Erythroblast (primary cell): ENCODE measurements at regions not wholly inside any gene's neighbourhood (a gene's known extent, or its start where the extent isn't known, plus 50 kb on each side); places are given as distances from the start of the nearest gene placed in this dataset.

ENCODE experiments used
- GATA1 ChIP-seq: IDR thresholded peaks from 2 replicates; pipeline ENCODE4 v1.6.1; 2011; ENCODE audit warnings: low read depth, mild to moderate bottlenecking, control low read depth, low read length, moderate library complexity
- POLR2A ChIP-seq: IDR thresholded peaks from 2 replicates; pipeline ENCODE4 v1.6.1; 2011; ENCODE audit warnings: mild to moderate bottlenecking, low read length

- no peak for TF ChIP-seq POLR2A
- TF ChIP-seq GATA1: no peak
Measured at GRCh38 chr13:111517641-111518010, 197.2 kb downstream of the TEX29 start.
